Esophagus muscularis mucosa (tissue), 4 donors: ENCODE measurements at regions not wholly inside any gene's neighbourhood (a gene's known extent, or its start where the extent isn't known, plus 50 kb on each side); places are given as distances from the start of the nearest gene placed in this dataset.

Source experiments
- DNase-seq: peaks from one replicate; pipeline ENCODE4 v3.0.0-alpha.2; 2017; ENCODE audit errors: extremely low spot score
- H3K27ac ChIP-seq, 4 donors: fragments of 200-600 bp; sonication (generic); replicated peaks in 1 of 4; 1 replicate in 3 of 4; 2 replicates in 1 of 4; pipeline ENCODE4 v1.5.1; 2016 to 2019; ENCODE audit warnings: mild to moderate bottlenecking in 1 of 4
- H3K27me3 ChIP-seq, 4 donors: fragments of 200-600 bp; sonication (generic); one replicate each; pipeline versions ENCODE4 v1.5.1 to v1.6.0; 2016 to 2019
- H3K36me3 ChIP-seq, 4 donors: fragments of 200-600 bp; sonication (generic); one replicate each; pipeline ENCODE4 v1.5.1; 2016 to 2019
- H3K4me1 ChIP-seq, 4 donors: fragments of 200-600 bp; sonication (generic); one replicate each; pipeline ENCODE4 v1.5.1; 2016 to 2019
- H3K4me3 ChIP-seq, 4 donors: fragments of 200-600 bp; sonication (generic); 1 replicate in 2 of 4; 2 replicates in 2 of 4; pipeline ENCODE4 v1.5.1; 2016 to 2019; ENCODE audit warnings: mild to moderate bottlenecking in 4 of 4, moderate library complexity in 1 of 4
- H3K9me3 ChIP-seq, 4 donors: fragments of 200-600 bp; sonication (generic); 1 replicate in 3 of 4; 2 replicates in 1 of 4; pipeline ENCODE4 v1.5.1; 2016 to 2019
- CTCF ChIP-seq, 3 experiments: fragments of 200-600 bp in 2 of 3; fragments of 450-650 bp in 1 of 3; sonication (generic) in 2 of 3; IDR thresholded peaks; one replicate each; pipeline ENCODE4 v1.5.1; 2017 to 2019; ENCODE audit warnings: antibody characterized with exemption in 3 of 3, mild to moderate bottlenecking in 2 of 3, moderate library complexity in 1 of 3
- EP300 ChIP-seq: sonication (generic); formaldehyde crosslinking; IDR thresholded peaks from one replicate; pipeline ENCODE4 v1.6.1; 2017; ENCODE audit warnings: antibody characterized with exemption
- POLR2A ChIP-seq: fragments of 450-650 bp; IDR thresholded peaks from one replicate; pipeline ENCODE4 v1.6.1; 2017; ENCODE audit warnings: antibody characterized with exemption, moderate library complexity, mild to moderate bottlenecking, low read depth
- POLR2AphosphoS5 ChIP-seq, 2 donors: sonication (generic); formaldehyde crosslinking; IDR thresholded peaks; one replicate each; pipeline ENCODE4 v1.6.1; 2017; ENCODE audit warnings: antibody characterized with exemption in 2 of 2
- WGBS: methylation state at CpG from one replicate; pipeline ENCODE4 v1.1.5; 2018; 5-methylcytosine and 5-hydroxymethylcytosine counted together
- intact Hi-C: fragments of 100-400 bp; cut with DNase I; formaldehyde crosslinking; loops from one replicate; pipeline ENCODE4 v1.15.1; 2023

- 82% methylated on average over 1 of the region's 1 CpG for WGBS
- H3K27ac ChIP-seq, result no peak overlapping the region
- no peaks in the 10 kb centered on the region for H3K9me3 ChIP-seq
- no peak overlapping the region for H3K4me3 ChIP-seq
- peaks cover 7 to 16% (median 10%) of the 10 kb centered on the region in 4 donors for H3K4me1 ChIP-seq
- no peaks in the 10 kb centered on the region for H3K27me3 ChIP-seq
- no peaks in the 10 kb centered on the region for H3K36me3 ChIP-seq
- intact Hi-C loops, result no loop called here
- TF ChIP-seq CTCF (IDR thresholded peaks at IDR 0.05), result no peak
- TF ChIP-seq EP300, result no peak
- TF ChIP-seq POLR2AphosphoS5 (IDR thresholded peaks at IDR 0.05), result no peak
- TF ChIP-seq POLR2A, result no peak
- DNase-seq, result no peak
Observed at GRCh38 chr16:64013856-64014255, 1108.0 kb downstream of the CDH11 start.

- no peaks in the 10 kb centered on the region for H3K27me3 ChIP-seq
- no peaks in the 10 kb centered on the region for H3K9me3 ChIP-seq
- H3K36me3 ChIP-seq, result no peaks in the 10 kb centered on the region
- no peak overlapping the region for H3K4me3 ChIP-seq
- TF ChIP-seq EP300 (no peak), CTCF (IDR thresholded peaks at IDR 0.05) (no peak), POLR2A (no peak), POLR2AphosphoS5 (IDR thresholded peaks at IDR 0.05) (no peak)
- intact Hi-C loops, result no loop called here
- DNase-seq, result no peak
- H3K27ac ChIP-seq, result no peak overlapping the region
- 41% methylated on average over 2 of the region's 2 CpGs for WGBS
- peaks cover 7 to 16% (median 10%) of the 10 kb centered on the region in 4 donors for H3K4me1 ChIP-seq
Observed at GRCh38 chr16:64012166-64012565, 1109.7 kb downstream of the CDH11 start.

DNA sequence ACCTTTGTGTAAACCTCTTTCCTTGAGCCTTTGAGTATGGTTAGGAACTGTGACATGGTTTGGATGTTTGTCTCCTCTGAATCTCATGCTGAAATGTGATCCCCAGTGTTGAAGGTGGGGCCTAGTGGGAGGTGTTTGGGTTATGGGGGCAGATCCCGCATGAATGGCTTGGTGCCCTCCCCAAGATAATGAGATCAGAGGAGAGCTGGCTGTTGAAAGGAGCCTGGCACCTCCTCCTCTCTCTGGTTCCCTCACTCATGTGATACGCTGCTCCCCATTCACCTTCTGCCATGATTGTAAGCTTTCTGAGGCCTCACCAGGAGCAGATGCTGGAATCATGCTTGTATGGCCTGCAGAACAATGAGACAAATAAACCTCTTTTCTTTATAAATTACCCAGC, 1110.2 kb downstream of the CDH11 start:
- Histone ChIP-seq H3K27ac (no peak overlapping the region), H3K4me1 (peaks cover 7 to 16% (median 10%) of the 10 kb centered on the region in 4 donors), H3K4me3 (no peak overlapping the region), H3K27me3 (no peaks in the 10 kb centered on the region), H3K9me3 (no peaks in the 10 kb centered on the region), H3K36me3 (no peaks in the 10 kb centered on the region)
- TF ChIP-seq EP300, result no peak
- WGBS, result 86% methylated on average over 2 of the region's 2 CpGs
- no peak for DNase-seq
- intact Hi-C loops, result no loop called here

GRCh38 chr16:64008131-64008530, 1113.7 kb downstream of the CDH11 start:
- Histone ChIP-seq H3K4me1 (peaks cover 7 to 16% (median 10%) of the 10 kb centered on the region in 4 donors), H3K27me3 (no peaks in the 10 kb centered on the region), H3K27ac (no peak overlapping the region), H3K4me3 (no peak overlapping the region), H3K9me3 (no peaks in the 10 kb centered on the region), H3K36me3 (no peaks in the 10 kb centered on the region)
- TF ChIP-seq POLR2A (no peak), POLR2AphosphoS5 (IDR thresholded peaks at IDR 0.05) (no peak), CTCF (IDR thresholded peaks at IDR 0.05) (no peak)
- 87% methylated on average over 2 of the region's 2 CpGs for WGBS
- intact Hi-C loops, result no loop called here
- no peak for DNase-seq

GRCh38 chr16:64004116-64004515, 1117.7 kb downstream of the CDH11 start:
- Histone ChIP-seq H3K36me3 (no peaks in the 10 kb centered on the region), H3K27me3 (no peaks in the 10 kb centered on the region), H3K4me3 (no peak overlapping the region), H3K4me1 (no peaks in the 10 kb centered on the region), H3K27ac (no peak overlapping the region), H3K9me3 (no peaks in the 10 kb centered on the region)
- TF ChIP-seq CTCF (IDR thresholded peaks at IDR 0.05), result no peak
- TF ChIP-seq POLR2A, result no peak
- TF ChIP-seq POLR2AphosphoS5 (IDR thresholded peaks at IDR 0.05), result no peak
- no peak for TF ChIP-seq EP300
- 84% methylated on average over 1 of the region's 1 CpG for WGBS
- DNase-seq, result no peak
- intact Hi-C loops, result no loop called here
